ENCODE measurements at regions not wholly inside any gene's neighbourhood (a gene's known extent, or its start where the extent isn't known, plus 50 kb on each side); places are given as distances from the start of the nearest gene placed in this dataset.
A peak's percentile ranks its signal among the peaks of the same experiment; 100 is the strongest.

DNA sequence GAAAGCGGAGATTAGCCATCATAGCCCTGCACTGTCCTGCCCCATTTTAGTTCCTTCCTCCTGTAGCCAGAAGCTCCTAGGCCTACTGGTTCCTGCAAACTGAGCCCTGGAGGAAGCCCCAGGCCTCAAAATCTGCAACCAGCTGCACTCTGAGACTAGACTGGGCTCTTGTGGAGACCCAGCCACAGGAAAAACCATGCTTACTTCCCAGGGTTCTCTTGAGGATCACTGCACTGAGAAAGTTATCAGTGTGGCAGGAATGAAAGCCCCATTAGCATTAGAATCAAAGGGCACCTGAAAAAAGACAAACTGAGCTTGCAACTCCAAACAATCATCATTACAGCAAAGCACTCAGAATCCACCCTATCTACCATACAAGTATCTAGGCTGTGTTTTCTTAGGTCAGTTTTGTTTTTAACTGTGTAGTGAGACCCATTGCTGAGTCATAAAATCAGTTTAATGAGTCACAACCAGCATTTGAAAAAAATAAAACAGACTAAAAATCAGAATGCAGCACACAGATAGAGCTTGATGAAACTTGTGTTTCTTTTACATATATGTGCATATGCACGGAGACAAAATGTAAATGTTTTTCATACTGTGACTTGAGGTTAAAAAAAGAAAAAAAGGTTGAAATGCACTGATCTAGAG, 91.0 kb downstream of the UNC5CL start:
- Histone ChIP-seq H3K27ac (ENCODE audit: low read depth in 2 of 2, low read length in 1 of 2) (no peak overlapping the region), H3K9me3 (ENCODE audit: control insufficient read depth in 2 of 2, insufficient read depth in 1 of 2, low read depth in 1 of 2, low read length in 1 of 2) (no peaks in the 10 kb centered on the region), H3K4me3 (ENCODE audit: low read depth in 1 of 2, low read length in 2 of 2) (no peak overlapping the region), H3K4me1 (ENCODE audit: control insufficient read depth in 2 of 2, insufficient read depth in 2 of 2, low read length in 1 of 2) (peaks cover 0 to 3% of the 10 kb centered on the region in 2 donors), H3K27me3 (ENCODE audit: control insufficient read depth in 1 of 2, insufficient read depth in 2 of 2, low read length in 2 of 2) (no peaks in the 10 kb centered on the region), H3K36me3 (ENCODE audit: control insufficient read depth in 2 of 2, insufficient read depth in 2 of 2, low read length in 1 of 2) (no peaks in the 10 kb centered on the region)
- WGBS, 2 donors, result 78 to 80% methylated on average over 2 of the region's 2 CpGs

DNA sequence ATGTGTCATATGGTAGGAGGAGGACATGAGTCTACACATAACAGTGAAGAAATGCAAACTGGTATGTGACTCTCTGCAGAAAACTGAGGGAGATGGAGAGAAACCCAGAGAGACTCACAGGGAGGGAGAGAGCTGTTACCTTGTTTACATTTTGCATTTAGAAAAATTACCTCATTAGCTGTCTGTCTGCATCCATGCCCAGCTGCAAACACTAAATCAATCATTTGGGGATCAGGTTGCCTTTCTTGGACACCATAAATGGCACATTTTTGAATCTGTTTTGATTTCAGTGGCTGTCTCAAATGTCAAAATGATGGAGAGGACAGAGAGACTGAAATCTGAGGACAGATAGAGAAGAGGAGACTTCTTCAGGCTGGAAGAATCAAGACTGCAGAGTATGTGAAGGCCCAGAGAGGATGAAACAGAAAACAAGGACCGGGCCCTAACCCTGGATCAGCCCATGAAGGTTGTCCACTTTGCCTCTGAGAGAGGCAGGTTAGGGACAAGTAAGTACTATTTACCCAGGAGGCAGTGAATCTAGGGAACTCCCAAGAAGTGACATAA, 92.2 kb downstream of the UNC5CL start:
- no peaks in the 10 kb centered on the region for H3K9me3 ChIP-seq (ENCODE audit: control insufficient read depth in 2 of 2, insufficient read depth in 1 of 2, low read depth in 1 of 2, low read length in 1 of 2)
- H3K4me1 ChIP-seq (ENCODE audit: control insufficient read depth in 2 of 2, insufficient read depth in 2 of 2, low read length in 1 of 2), result peaks cover 0 to 3% of the 10 kb centered on the region in 2 donors
- H3K4me3 ChIP-seq (ENCODE audit: low read depth in 1 of 2, low read length in 2 of 2), result no peak overlapping the region
- WGBS, 2 donors, result 94% methylated on average over 1 of the region's 1 CpG
- no peaks in the 10 kb centered on the region for H3K27me3 ChIP-seq (ENCODE audit: control insufficient read depth in 1 of 2, insufficient read depth in 2 of 2, low read length in 2 of 2)
- H3K27ac ChIP-seq (ENCODE audit: low read depth in 2 of 2, low read length in 1 of 2), result no peak overlapping the region
- no peaks in the 10 kb centered on the region for H3K36me3 ChIP-seq (ENCODE audit: control insufficient read depth in 2 of 2, insufficient read depth in 2 of 2, low read length in 1 of 2)

DNA sequence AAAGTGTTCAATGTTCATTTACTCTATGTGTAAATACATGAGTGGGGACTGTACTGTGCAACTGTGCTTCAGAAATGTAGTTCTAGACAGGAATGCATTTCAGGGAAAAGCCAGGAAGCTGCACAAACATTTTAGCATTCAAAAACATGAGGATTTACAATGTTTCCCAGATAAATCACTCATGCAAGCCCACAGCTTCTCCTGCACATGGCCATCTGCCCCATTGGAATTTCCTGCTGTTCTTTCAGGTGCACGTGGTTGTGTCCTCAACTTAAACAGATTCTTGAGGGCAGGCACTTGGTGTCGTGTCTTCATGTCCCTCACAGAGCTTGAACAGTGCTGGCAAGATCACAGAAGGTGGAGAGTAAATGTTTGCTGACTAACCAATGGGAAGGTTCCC, 101.5 kb downstream of the UNC5CL start:
- peaks cover 0 to 2% of the 10 kb centered on the region in 2 donors for H3K4me1 ChIP-seq (ENCODE audit: control insufficient read depth in 2 of 2, insufficient read depth in 2 of 2, low read length in 1 of 2)
- H3K36me3 ChIP-seq (ENCODE audit: control insufficient read depth in 2 of 2, insufficient read depth in 2 of 2, low read length in 1 of 2), result no peaks in the 10 kb centered on the region
- no peak overlapping the region for H3K4me3 ChIP-seq (ENCODE audit: low read depth in 1 of 2, low read length in 2 of 2)
- no peaks in the 10 kb centered on the region for H3K9me3 ChIP-seq (ENCODE audit: control insufficient read depth in 2 of 2, insufficient read depth in 1 of 2, low read depth in 1 of 2, low read length in 1 of 2)
- no peak overlapping the region for H3K27ac ChIP-seq (ENCODE audit: low read depth in 2 of 2, low read length in 1 of 2)
- H3K27me3 ChIP-seq (ENCODE audit: control insufficient read depth in 1 of 2, insufficient read depth in 2 of 2, low read length in 2 of 2), result no peaks in the 10 kb centered on the region
- WGBS, 2 donors, result 56 to 71% methylated on average over 2 of the region's 2 CpGs

GRCh38 chr6:40936818-40937251, 102.2 kb downstream of the UNC5CL start:
- Histone ChIP-seq H3K4me3 (ENCODE audit: low read depth in 1 of 2, low read length in 2 of 2) (no peak overlapping the region), H3K4me1 (ENCODE audit: control insufficient read depth in 2 of 2, insufficient read depth in 2 of 2, low read length in 1 of 2) (peaks cover 0 to 2% of the 10 kb centered on the region in 2 donors), H3K27me3 (ENCODE audit: control insufficient read depth in 1 of 2, insufficient read depth in 2 of 2, low read length in 2 of 2) (no peaks in the 10 kb centered on the region), H3K9me3 (ENCODE audit: control insufficient read depth in 2 of 2, insufficient read depth in 1 of 2, low read depth in 1 of 2, low read length in 1 of 2) (no peaks in the 10 kb centered on the region), H3K36me3 (ENCODE audit: control insufficient read depth in 2 of 2, insufficient read depth in 2 of 2, low read length in 1 of 2) (no peaks in the 10 kb centered on the region), H3K27ac (ENCODE audit: low read depth in 2 of 2, low read length in 1 of 2) (peak overlapping the region in 1 of 2 donors; percentile 37)
- 37 to 47% methylated on average over 3 of the region's 3 CpGs for WGBS, 2 donors

GRCh38 chr6:40933864-40934263, 105.2 kb downstream of the UNC5CL start:
- no peaks in the 10 kb centered on the region for H3K9me3 ChIP-seq (ENCODE audit: control insufficient read depth in 2 of 2, insufficient read depth in 1 of 2, low read depth in 1 of 2, low read length in 1 of 2)
- no peak overlapping the region for H3K4me3 ChIP-seq (ENCODE audit: low read depth in 1 of 2, low read length in 2 of 2)
- no peaks in the 10 kb centered on the region for H3K36me3 ChIP-seq (ENCODE audit: control insufficient read depth in 2 of 2, insufficient read depth in 2 of 2, low read length in 1 of 2)
- no peaks in the 10 kb centered on the region for H3K27me3 ChIP-seq (ENCODE audit: control insufficient read depth in 1 of 2, insufficient read depth in 2 of 2, low read length in 2 of 2)
- peaks cover 0 to 2% of the 10 kb centered on the region in 2 donors for H3K4me1 ChIP-seq (ENCODE audit: control insufficient read depth in 2 of 2, insufficient read depth in 2 of 2, low read length in 1 of 2)
- 86 to 92% methylated on average over 5 of the region's 5 CpGs for WGBS, 2 donors
- no peak overlapping the region for H3K27ac ChIP-seq (ENCODE audit: low read depth in 2 of 2, low read length in 1 of 2)

- Histone ChIP-seq H3K4me3 (ENCODE audit: low read depth in 1 of 2, low read length in 2 of 2) (no peak overlapping the region), H3K4me1 (ENCODE audit: control insufficient read depth in 2 of 2, insufficient read depth in 2 of 2, low read length in 1 of 2) (peaks cover 0 to 2% of the 10 kb centered on the region in 2 donors), H3K27me3 (ENCODE audit: control insufficient read depth in 1 of 2, insufficient read depth in 2 of 2, low read length in 2 of 2) (no peaks in the 10 kb centered on the region), H3K36me3 (ENCODE audit: control insufficient read depth in 2 of 2, insufficient read depth in 2 of 2, low read length in 1 of 2) (no peaks in the 10 kb centered on the region), H3K9me3 (ENCODE audit: control insufficient read depth in 2 of 2, insufficient read depth in 1 of 2, low read depth in 1 of 2, low read length in 1 of 2) (no peaks in the 10 kb centered on the region), H3K27ac (ENCODE audit: low read depth in 2 of 2, low read length in 1 of 2) (no peak overlapping the region)
- WGBS, 2 donors, result 97% methylated on average over 6 of the region's 6 CpGs
Observed at GRCh38 chr6:40932953-40933352, 106.1 kb downstream of the UNC5CL start.

DNA sequence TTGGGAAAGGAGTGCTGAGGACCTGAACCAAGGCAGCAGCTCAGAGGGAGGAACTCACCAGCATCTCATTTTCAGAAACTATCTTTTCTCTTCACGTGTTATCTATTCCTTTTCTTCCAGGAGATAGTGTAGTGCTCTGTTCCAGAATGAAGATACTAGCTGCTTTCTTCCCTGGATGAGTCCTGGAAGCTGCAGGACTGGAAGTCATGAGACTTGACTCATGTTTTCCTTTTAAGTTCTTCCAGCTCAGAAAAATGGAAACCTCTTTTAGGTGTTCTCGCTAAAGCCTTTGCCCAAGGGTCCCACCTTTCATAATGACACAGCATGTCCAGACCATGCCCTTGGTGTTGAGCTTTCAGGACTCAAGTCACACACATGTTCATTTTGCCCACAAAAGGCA, 106.7 kb downstream of the UNC5CL start:
- 75 to 83% methylated on average over 2 of the region's 2 CpGs for WGBS, 2 donors
- Histone ChIP-seq H3K36me3 (ENCODE audit: control insufficient read depth in 2 of 2, insufficient read depth in 2 of 2, low read length in 1 of 2) (no peaks in the 10 kb centered on the region), H3K9me3 (ENCODE audit: control insufficient read depth in 2 of 2, insufficient read depth in 1 of 2, low read depth in 1 of 2, low read length in 1 of 2) (no peaks in the 10 kb centered on the region), H3K27me3 (ENCODE audit: control insufficient read depth in 1 of 2, insufficient read depth in 2 of 2, low read length in 2 of 2) (no peaks in the 10 kb centered on the region), H3K27ac (ENCODE audit: low read depth in 2 of 2, low read length in 1 of 2) (no peak overlapping the region), H3K4me1 (ENCODE audit: control insufficient read depth in 2 of 2, insufficient read depth in 2 of 2, low read length in 1 of 2) (peaks cover 0 to 2% of the 10 kb centered on the region in 2 donors), H3K4me3 (ENCODE audit: low read depth in 1 of 2, low read length in 2 of 2) (no peak overlapping the region)

GRCh38 chr6:40931931-40932330, 107.1 kb downstream of the UNC5CL start:
- H3K27ac ChIP-seq (ENCODE audit: low read depth in 2 of 2, low read length in 1 of 2), result no peak overlapping the region
- H3K36me3 ChIP-seq (ENCODE audit: control insufficient read depth in 2 of 2, insufficient read depth in 2 of 2, low read length in 1 of 2), result no peaks in the 10 kb centered on the region
- 32 to 44% methylated on average over 1 of the region's 1 CpG for WGBS, 2 donors
- H3K4me3 ChIP-seq (ENCODE audit: low read depth in 1 of 2, low read length in 2 of 2), result no peak overlapping the region
- H3K9me3 ChIP-seq (ENCODE audit: control insufficient read depth in 2 of 2, insufficient read depth in 1 of 2, low read depth in 1 of 2, low read length in 1 of 2), result no peaks in the 10 kb centered on the region
- peaks cover 0 to 2% of the 10 kb centered on the region in 2 donors for H3K4me1 ChIP-seq (ENCODE audit: control insufficient read depth in 2 of 2, insufficient read depth in 2 of 2, low read length in 1 of 2)
- no peaks in the 10 kb centered on the region for H3K27me3 ChIP-seq (ENCODE audit: control insufficient read depth in 1 of 2, insufficient read depth in 2 of 2, low read length in 2 of 2)

DNA sequence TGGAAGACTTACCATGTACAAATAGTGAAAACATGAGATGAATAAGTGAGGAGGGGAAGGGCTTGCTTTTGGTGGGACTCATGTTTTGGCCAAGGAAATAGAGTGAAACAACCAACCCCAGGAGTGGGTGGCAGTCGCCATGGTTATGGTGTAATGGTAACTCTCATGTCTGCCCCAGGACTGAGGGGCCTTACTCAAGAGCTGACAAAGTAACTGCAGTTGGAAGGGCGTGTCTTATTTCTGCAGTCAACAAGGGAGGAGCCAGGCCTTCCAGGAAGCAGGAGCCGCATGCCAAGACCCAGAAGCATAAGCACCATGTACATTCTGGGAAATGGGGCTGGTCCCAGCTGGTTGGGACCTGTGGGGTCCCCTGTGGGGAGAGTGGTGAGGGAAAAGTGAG, 108.5 kb downstream of the UNC5CL start:
- Histone ChIP-seq H3K4me3 (ENCODE audit: low read depth in 1 of 2, low read length in 2 of 2) (no peak overlapping the region), H3K4me1 (ENCODE audit: control insufficient read depth in 2 of 2, insufficient read depth in 2 of 2, low read length in 1 of 2) (peaks cover 0 to 2% of the 10 kb centered on the region in 2 donors), H3K27ac (ENCODE audit: low read depth in 2 of 2, low read length in 1 of 2) (no peak overlapping the region), H3K36me3 (ENCODE audit: control insufficient read depth in 2 of 2, insufficient read depth in 2 of 2, low read length in 1 of 2) (no peaks in the 10 kb centered on the region), H3K27me3 (ENCODE audit: control insufficient read depth in 1 of 2, insufficient read depth in 2 of 2, low read length in 2 of 2) (no peaks in the 10 kb centered on the region), H3K9me3 (ENCODE audit: control insufficient read depth in 2 of 2, insufficient read depth in 1 of 2, low read depth in 1 of 2, low read length in 1 of 2) (no peaks in the 10 kb centered on the region)
- 62 to 76% methylated on average over 3 of the region's 3 CpGs for WGBS, 2 donors

DNA sequence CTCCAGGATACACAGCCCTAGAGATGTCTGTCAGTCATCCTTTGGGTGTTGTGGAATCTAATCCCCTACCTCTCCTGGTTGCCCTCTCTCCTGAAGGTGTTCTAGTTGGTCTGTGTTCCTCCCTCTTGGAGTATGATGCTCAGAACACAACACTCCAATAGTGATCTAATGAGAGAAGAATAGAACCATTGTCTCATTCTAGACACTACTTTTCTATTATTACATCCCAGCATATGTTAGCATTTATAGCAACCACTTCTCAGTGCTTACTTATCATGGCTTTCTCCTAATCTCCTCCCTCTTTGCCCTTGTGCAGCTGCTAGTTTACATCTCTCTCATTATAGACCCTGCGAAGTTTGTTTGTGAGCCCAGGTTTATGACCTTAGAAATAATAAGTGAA, 109.0 kb downstream of the UNC5CL start:
- WGBS, 2 donors, result 81 to 94% methylated on average over 1 of the region's 1 CpG

More for the DNA sequence above, 109.0 kb downstream of the UNC5CL start:
- Histone ChIP-seq H3K4me3 (ENCODE audit: low read depth in 1 of 2, low read length in 2 of 2) (no peak overlapping the region), H3K27me3 (ENCODE audit: control insufficient read depth in 1 of 2, insufficient read depth in 2 of 2, low read length in 2 of 2) (no peaks in the 10 kb centered on the region), H3K4me1 (ENCODE audit: control insufficient read depth in 2 of 2, insufficient read depth in 2 of 2, low read length in 1 of 2) (no peaks in the 10 kb centered on the region), H3K27ac (ENCODE audit: low read depth in 2 of 2, low read length in 1 of 2) (no peak overlapping the region), H3K9me3 (ENCODE audit: control insufficient read depth in 2 of 2, insufficient read depth in 1 of 2, low read depth in 1 of 2, low read length in 1 of 2) (no peaks in the 10 kb centered on the region), H3K36me3 (ENCODE audit: control insufficient read depth in 2 of 2, insufficient read depth in 2 of 2, low read length in 1 of 2) (no peaks in the 10 kb centered on the region)
